ENCODE measurements at regions not wholly inside any gene's neighbourhood (a gene's known extent, or its start where the extent isn't known, plus 50 kb on each side); places are given as distances from the start of the nearest gene placed in this dataset.

DNA sequence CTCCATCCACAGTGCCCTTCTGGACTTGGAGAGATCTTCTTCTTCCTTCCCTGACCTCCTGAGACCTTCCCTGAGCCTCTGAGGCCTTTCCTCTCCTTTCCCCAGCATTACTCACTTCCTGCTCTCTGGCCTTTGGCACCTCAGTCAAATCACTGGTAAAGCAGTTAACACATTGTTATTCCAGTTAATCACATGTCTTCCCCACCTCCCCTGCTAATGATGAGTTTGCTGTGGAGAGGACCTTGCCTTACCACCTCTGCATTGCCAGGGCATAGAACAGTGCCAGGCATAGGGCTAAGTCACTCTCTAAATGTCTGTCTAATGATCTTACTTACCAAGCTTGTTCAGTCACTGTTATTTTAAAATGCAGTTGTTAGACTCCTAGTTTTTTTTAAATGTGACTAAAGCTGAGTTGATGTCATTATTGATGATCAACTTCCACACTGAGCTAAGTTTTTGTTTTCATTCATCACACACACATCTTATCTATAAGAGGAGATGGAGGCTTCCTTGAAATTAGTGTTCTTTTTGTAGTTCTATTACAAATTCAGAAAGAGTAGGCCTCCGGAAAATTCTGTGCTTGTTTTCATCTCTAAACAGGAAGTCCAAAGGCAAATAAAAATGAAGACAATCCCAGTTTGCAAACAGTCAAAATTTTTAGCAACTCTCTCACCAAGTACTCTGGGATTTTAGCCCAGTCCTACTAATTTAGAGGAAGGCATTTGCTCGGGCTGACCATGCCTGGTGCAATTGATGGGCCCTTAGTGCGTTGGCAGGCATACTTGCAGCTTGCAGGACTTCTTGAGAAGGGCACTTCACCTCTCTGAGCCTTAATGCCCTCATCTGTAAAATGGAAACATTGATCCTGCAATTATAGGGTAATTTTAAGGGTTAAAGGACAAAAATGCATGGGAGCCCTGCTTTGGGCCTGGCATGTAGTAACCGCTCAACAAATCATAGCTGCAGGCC lies 113.7 kb upstream of the SPRED2 start:
- FAIRE-seq (no peak), DNase-seq (ENCODE audit: extremely low spot score, insufficient read length, low read depth) (no peak)

- FAIRE-seq = no peak
- DNase-seq (ENCODE audit: extremely low spot score, insufficient read length, low read depth) = no peak
Measured at GRCh38 chr2:65541773-65542172, 109.4 kb upstream of the SPRED2 start.

DNA sequence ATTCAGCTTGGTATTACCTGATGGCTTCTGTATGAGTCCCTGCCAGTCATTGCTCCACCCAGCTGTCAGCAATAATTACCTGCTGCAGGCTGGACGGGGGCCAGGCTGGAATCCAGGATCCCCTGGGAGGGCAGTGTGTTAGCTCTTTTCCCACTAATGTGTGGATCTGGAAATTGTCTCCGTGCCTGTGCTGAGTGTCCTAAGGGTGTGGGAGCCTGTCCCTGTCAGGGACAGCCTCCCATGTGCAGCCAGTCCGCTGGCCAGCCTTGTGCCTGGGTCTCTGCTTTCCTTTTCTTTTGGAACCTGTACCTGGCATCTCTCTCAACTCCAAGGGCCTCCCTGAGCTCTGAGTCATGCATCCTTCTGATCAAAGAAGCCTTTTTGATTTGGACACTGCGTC lies 107.2 kb upstream of the SPRED2 start:
- FAIRE-seq (no peak), DNase-seq (ENCODE audit: extremely low spot score, insufficient read length, low read depth) (no peak)

GRCh38 chr2:65537651-65538385 lies 105.4 kb upstream of the SPRED2 start:
- DNase-seq (ENCODE audit: extremely low spot score, insufficient read length, low read depth) (no peak), FAIRE-seq (no peak)

- peak; percentile 28 for DNase-seq (ENCODE audit: extremely low spot score, insufficient read length, low read depth)
- peak; percentile 26 for FAIRE-seq
Measured at GRCh38 chr2:65536596-65536995, 104.2 kb upstream of the SPRED2 start.

DNA sequence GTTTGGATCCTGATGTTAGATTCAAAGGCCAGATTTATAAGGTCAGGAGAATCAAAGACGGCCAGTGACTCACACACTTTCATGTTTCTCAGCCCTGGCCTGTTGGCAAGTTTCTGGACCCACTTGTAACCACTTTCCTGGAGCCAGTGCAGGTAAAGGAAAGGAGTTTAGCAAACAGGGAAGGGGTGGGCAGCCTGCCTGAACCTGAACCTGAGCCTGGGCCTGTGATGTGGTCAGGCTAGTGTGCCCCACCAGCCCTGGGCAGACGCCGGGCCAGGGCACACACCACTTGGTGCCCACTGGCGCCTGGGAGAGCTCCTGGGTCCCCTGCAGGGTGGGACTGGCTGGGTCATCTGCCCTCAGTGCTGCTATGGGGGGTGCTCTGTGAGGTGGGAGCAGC lies 100.5 kb upstream of the SPRED2 start:
- DNase-seq (ENCODE audit: extremely low spot score, insufficient read length, low read depth) (no peak), FAIRE-seq (no peak)

- DNase-seq (ENCODE audit: extremely low spot score, insufficient read length, low read depth) (no peak), FAIRE-seq (no peak)
Measured at GRCh38 chr2:65532326-65532725, 99.9 kb upstream of the SPRED2 start.

- DNase-seq (ENCODE audit: extremely low spot score, insufficient read length, low read depth) = no peak
- no peak for FAIRE-seq
Measured at GRCh38 chr2:65530547-65531320, 98.3 kb upstream of the SPRED2 start.

DNA sequence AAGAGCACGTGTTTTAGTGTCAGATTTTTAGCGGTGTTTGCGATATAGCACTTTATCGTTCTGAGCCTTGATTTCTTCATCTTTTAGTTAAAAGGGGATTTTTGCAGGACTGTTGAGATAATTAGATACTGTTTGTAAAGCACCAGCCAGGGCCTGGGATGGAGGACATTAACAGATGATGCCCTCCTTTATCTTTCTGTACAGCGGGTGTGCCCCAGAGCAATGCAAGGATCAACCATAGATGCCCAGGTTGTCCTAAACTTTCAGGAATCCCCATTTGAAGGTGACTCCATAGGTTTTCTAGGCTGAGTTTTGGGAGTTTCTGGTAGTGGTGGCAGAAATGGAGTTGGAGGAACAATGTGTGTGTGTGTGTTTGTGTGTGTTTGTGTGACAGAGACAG lies 97.0 kb upstream of the SPRED2 start:
- DNase-seq (ENCODE audit: extremely low spot score, insufficient read length, low read depth) = no peak
- no peak for FAIRE-seq

GRCh38 chr2:65528241-65528574 lies 95.8 kb upstream of the SPRED2 start:
- FAIRE-seq (no peak), DNase-seq (ENCODE audit: extremely low spot score, insufficient read length, low read depth) (no peak)

DNA sequence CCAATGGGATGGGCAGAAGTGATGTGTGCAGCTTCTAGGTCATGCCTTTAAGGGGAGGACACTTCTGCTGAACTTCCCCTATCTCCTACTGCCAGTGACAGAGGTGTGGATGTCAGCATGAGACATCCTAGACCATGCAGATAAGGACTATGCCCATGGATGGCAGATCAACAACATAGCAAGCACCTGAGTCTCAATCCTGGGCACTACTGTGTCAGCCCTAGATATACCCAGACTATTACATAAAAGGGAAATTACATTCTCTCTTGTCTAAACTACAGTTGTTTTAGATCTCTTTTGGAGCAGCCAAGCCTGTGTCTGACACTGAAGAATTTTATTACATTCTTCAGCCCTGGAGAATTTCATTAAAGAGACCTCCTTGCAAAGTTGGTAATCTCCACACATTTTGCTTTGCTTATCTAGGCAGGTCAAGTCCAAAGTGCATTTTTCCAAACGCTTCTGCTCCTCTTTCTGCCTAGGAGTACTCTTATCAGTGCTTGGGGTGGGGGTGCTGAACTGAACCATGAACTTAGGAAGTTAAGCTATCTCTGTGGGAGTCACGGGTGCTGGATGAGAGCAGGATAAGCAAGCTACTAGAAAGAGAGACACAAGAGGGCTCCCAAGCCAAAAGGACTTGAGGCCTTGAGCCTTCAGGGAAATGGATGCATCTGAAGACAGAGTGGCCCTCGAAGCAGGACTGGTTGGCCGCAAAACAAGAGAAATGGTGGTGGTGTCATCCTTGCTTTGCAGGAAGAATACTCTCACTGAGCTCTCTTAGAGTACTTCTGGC lies 95.2 kb upstream of the SPRED2 start:
- DNase-seq (ENCODE audit: extremely low spot score, insufficient read length, low read depth) (no peak), FAIRE-seq (no peak)

- DNase-seq (ENCODE audit: extremely low spot score, insufficient read length, low read depth) = no peak
- FAIRE-seq = no peak
Measured at GRCh38 chr2:65525616-65526231, 93.3 kb upstream of the SPRED2 start.

DNA sequence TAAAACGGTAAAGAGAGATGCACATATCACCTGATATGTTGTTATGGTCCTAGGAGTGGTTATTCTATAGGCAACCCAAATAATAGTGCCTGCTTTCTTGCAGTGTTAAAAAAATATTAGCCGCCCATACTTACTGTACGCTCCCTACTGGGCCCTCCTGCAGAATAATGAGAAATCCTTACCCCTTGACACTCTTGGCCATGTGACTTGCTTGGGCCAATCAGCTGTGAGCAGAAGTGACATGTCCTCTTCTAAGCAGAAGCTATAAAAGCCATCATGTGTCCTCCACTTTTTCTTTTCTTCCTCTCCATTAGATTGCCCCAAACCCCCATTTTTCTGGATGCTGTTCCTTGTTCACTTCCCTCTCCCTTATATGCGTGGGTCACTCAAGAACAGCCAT lies 90.5 kb upstream of the SPRED2 start:
- no peak for DNase-seq (ENCODE audit: extremely low spot score, insufficient read length, low read depth)
- no peak for FAIRE-seq

DNA sequence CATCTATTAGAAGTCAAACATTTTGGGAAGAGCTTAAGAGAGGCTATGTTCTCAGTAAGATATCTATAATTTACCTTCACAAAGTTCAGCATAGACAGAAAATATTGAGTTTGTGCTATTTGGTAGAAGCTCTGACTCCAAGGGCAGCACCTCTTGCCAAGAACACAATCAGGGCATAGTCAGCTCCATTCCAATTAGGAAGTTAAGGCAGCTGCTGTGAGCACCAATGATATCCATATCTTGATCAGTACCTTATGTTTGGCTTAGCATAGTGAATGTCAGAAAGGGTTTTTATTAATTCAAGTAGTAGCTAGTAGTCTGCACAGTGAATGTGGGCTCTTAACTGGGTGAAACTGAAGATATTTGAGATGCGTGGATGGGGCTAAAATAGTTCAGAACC lies 86.4 kb upstream of the SPRED2 start:
- DNase-seq (ENCODE audit: extremely low spot score, insufficient read length, low read depth) (no peak), FAIRE-seq (no peak)

DNA sequence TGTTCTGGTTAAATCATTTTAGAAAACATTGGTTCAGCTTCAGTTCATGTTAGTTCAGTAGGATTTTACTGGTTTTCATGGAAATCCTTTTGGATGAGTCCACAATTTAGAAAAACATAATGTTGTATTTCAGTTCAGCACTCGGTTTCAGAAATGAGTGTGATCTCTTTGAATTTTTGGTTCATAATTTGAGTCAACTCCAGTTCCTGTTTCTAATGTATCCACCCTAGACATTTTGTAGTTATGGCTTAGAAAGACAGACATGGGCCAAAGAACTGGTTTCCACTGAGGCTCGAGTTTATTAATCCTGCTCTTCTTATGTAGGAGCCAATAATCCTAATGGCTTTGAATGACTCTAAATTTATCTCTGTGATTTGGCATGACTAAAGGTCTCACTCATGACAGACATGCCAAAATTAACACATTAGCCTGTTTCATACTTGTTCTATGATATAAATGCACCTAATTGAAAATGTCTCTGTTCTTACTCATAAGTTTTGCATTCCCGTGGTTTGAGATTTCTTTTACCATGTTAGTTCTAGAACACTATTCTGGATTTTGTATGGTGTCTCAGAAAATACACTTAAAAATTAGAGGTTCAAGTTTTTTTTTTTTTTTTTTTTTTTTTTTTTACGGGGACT lies 82.3 kb upstream of the SPRED2 start:
- DNase-seq (ENCODE audit: extremely low spot score, insufficient read length, low read depth) = no peak
- FAIRE-seq = no peak

GRCh38 chr2:65512783-65513182 lies 80.4 kb upstream of the SPRED2 start:
- DNase-seq (ENCODE audit: extremely low spot score, insufficient read length, low read depth) (no peak), FAIRE-seq (no peak)

GRCh38 chr2:65511306-65511705 lies 78.9 kb upstream of the SPRED2 start:
- no peak for DNase-seq (ENCODE audit: extremely low spot score, insufficient read length, low read depth)
- FAIRE-seq = no peak

DNA sequence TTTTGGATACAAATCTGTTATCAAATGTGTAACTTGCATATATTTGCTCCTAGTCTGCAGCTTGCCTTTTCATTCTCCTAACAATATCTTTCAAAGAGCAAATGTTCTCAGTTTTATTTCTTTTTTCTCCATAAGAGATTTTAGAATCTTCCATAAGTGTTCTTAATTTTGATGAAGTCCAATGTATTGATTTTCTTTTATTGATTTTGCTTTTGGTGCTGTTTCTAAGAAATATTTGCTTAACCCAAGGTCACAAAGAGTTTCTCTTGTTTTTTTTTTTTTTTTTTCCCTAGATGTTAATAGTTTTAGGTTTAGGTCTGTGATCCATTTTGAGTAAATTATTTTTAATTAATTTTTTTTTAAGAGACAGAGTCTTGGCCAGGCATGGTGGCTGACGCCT lies 75.8 kb upstream of the SPRED2 start:
- DNase-seq (ENCODE audit: extremely low spot score, insufficient read length, low read depth) = no peak
- no peak for FAIRE-seq

Measured in GM18507 (cell line).